Heart right ventricle (tissue), 16 donors: ENCODE measurements at regions not wholly inside any gene's neighbourhood (a gene's known extent, or its start where the extent isn't known, plus 50 kb on each side); places are given as distances from the start of the nearest gene placed in this dataset.

Source experiments
- ATAC-seq, 8 donors: fragments of 200-7000 bp; cut with Tn5 transposase; one replicate each; pipeline ENCODE4 v1.9.1; 2020; ENCODE audit warnings: mild to moderate bottlenecking in 8 of 8, moderate library complexity in 8 of 8, moderate number of reproducible peaks in 1 of 8
- DNase-seq, 2 donors: peaks; one replicate each; pipeline ENCODE4 v3.0.0-alpha.2; 2020
- H3K27ac ChIP-seq, 10 donors: fragments of 200-600 bp; sonication (generic) in 2 of 10; one replicate each; pipeline versions ENCODE4 v1.5.0 to v1.8.0; 2020 to 2022; ENCODE audit warnings: mild to moderate bottlenecking in 3 of 10
- H3K27me3 ChIP-seq, 7 donors: fragments of 200-600 bp; one replicate each; pipeline ENCODE4 v1.8.0; 2021 to 2022; ENCODE audit warnings: mild to moderate bottlenecking in 2 of 7
- H3K36me3 ChIP-seq, 9 donors: fragments of 200-600 bp; sonication (generic) in 1 of 9; one replicate each; pipeline versions ENCODE4 v1.5.0 to v1.8.0; 2020 to 2022; ENCODE audit warnings: mild to moderate bottlenecking in 2 of 9
- H3K4me1 ChIP-seq, 9 donors: fragments of 200-600 bp; sonication (generic) in 1 of 9; one replicate each; pipeline versions ENCODE4 v1.5.0 to v1.8.0; 2020 to 2022; ENCODE audit warnings: mild to moderate bottlenecking in 4 of 9
- H3K4me3 ChIP-seq, 10 donors: fragments of 200-600 bp; sonication (generic) in 2 of 10; one replicate each; pipeline versions ENCODE4 v1.5.0 to v1.8.0; 2020 to 2022; ENCODE audit warnings: mild to moderate bottlenecking in 7 of 10, moderate library complexity in 2 of 10
- H3K9me3 ChIP-seq, 11 donors: fragments of 200-600 bp in 10 of 11; sonication (generic) in 2 of 11; one replicate each; pipeline versions ENCODE4 v1.5.0 to v1.8.0; 2013 to 2022; ENCODE audit warnings: mild to moderate bottlenecking in 2 of 11, control low read depth in 1 of 11, moderate library complexity in 1 of 11
- WGBS, 2 donors: extraction: QIAGEN DNeasy Blood & Tissue Kit; methylation state at CpG; one replicate each; pipeline ENCODE4 v1.1.7; 2013; ENCODE audit warnings: inconsistent platforms in 1 of 2; 5-methylcytosine and 5-hydroxymethylcytosine counted together
- intact Hi-C, 10 donors: fragments of 100-400 bp; cut with DNase I; formaldehyde crosslinking; loops; one replicate each; pipeline versions ENCODE4 v1.11.1 to v1.14.2; 2022
- TF ChIP-seq, protein P1 (sequence below), 9 donors: fragments of 200-600 bp; sonication (generic) in 2 of 9; IDR thresholded peaks; one replicate each; pipeline versions ENCODE4 v1.5.0 to v1.8.0; 2021 to 2022; ENCODE audit warnings: antibody characterized with exemption in 9 of 9, mild to moderate bottlenecking in 5 of 9, moderate library complexity in 1 of 9
- donor health status: Arrhythmogenic right ventricular cardiomyopathy.
- donor health status: ischemic (EF 13 %, LVEDD 7.1; RV severe dilation, severe dysfunction).
- donor health status: healthy with polysubstance abuse.
- donor health status: DM: no; HTN: yes; CAD: no.
- donor health status: DM: no; HTN: no; CAD: no.
- donor health status: ischemic (EF 25% LVEDD 6.9; RV normal size, moderate dysfunction).
- donor health status: ischemic (EF 25% LVEDD 5.7; RV mildly dilated, moderate dysfunction).
- donor health status: healthy.
- donor health status: DM: yes; HTN: yes; CAD: no.
- donor health status: Ischemic cardiomyopathy.
- donor health status: ischemic (EF 35%, LVEDD 5.7; RV mildly dilated, moderate dysfunction).
- donor health status: nonischemic (EF 11% LVEDD 7.7; RV severe dilation, severe dysfunction).
- donor health status: DM: yes; HTN: yes; CAD: no.
- donor health status: PGD.
- donor health status: ischemic (EF 29% LVEDD 5.4; RV normal size, mild dysfunction).
- donor health status: nonischemic (EF 23%, LVEDD 6.1; RV moderate dilation, normal function).

DNA sequence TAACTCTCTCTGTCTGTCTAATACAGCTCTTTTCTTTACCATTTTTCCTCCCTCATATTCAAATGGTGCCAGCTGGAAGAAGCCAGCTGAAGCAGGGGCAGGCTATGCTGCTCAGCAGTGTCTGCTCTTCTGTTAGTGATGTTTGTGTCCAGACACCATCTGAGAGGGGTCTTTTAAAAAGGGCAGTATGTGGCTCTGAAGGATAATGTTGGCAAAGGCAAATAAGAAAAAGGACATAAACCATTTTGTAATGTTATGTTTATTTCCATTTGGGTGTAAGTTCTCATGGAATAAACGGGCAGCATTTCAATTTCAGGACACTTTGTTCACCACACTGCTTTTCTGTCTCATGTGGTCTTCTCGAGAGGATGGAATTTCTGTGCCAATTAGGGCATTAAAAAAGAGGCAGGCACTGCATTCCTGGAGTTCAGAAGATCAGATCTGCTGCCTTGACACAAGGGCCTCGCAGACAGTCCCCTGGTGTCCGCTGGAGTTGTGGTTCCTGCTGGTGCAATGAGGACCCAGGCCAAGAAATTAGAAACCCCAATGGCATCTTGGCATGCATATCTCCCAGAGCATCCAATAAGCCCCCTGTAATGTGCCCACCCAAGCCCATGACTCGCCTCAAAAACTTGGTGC lies 109.0 kb upstream of the ELMO1 start:
- Histone ChIP-seq H3K27ac (no peak overlapping the region), H3K4me1 (no peaks in the 10 kb centered on the region), H3K36me3 (no peaks in the 10 kb centered on the region), H3K9me3 (peaks cover 0 to 8% (median 0%) of the 10 kb centered on the region in 11 donors), H3K27me3 (peaks cover 0 to 4% (median 0%) of the 10 kb centered on the region in 7 donors), H3K4me3 (no peak overlapping the region)
- DNase-seq (no peak), ATAC-seq (no peak)
- TF ChIP-seq, protein P1, sequence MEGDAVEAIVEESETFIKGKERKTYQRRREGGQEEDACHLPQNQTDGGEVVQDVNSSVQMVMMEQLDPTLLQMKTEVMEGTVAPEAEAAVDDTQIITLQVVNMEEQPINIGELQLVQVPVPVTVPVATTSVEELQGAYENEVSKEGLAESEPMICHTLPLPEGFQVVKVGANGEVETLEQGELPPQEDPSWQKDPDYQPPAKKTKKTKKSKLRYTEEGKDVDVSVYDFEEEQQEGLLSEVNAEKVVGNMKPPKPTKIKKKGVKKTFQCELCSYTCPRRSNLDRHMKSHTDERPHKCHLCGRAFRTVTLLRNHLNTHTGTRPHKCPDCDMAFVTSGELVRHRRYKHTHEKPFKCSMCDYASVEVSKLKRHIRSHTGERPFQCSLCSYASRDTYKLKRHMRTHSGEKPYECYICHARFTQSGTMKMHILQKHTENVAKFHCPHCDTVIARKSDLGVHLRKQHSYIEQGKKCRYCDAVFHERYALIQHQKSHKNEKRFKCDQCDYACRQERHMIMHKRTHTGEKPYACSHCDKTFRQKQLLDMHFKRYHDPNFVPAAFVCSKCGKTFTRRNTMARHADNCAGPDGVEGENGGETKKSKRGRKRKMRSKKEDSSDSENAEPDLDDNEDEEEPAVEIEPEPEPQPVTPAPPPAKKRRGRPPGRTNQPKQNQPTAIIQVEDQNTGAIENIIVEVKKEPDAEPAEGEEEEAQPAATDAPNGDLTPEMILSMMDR (IDR thresholded peaks at IDR 0.05), result no peak
- 75 to 83% methylated on average over 5 of the region's 5 CpGs for WGBS, 2 donors
- intact Hi-C loops, result no loop called here

DNA sequence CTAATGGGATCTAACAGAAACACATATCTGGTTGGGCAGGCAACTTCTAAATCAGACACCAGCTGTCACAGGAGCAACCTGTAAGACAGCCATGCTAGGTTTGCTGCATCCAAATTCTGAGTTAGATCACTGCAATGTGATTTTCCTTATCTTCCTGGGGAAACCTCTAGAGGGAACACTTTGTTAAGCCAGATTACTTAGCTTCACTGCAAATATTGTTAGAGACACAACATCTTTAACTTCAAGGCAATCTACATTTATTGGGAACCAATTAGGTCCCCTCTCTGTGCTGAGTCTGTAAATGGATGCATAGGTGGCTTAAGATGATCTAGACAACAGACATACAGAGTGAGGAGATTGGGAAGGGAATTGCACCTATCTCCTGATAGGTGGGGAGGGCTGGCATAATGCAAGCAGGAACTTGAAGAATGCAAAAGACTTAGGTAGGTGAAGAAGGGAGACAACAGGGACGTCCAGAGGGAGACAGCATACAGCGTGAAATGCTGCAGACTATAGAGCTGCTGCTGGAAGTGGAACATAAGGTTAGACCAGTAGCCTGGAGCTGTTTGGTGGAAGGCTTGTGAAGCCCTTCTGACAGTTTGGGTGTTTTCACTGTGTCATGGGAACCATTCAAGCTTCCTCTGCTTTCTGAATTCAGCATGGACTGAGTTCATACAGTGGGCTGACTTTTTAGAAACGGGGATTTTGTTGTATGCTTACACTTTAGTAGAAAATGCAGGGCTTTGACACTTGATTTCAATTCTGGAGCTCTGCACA lies 109.8 kb upstream of the ELMO1 start:
- Histone ChIP-seq H3K9me3 (peaks cover 0 to 8% (median 0%) of the 10 kb centered on the region in 11 donors), H3K27me3 (peaks cover 0 to 4% (median 0%) of the 10 kb centered on the region in 7 donors), H3K27ac (no peak overlapping the region), H3K4me1 (no peaks in the 10 kb centered on the region), H3K4me3 (no peak overlapping the region), H3K36me3 (no peaks in the 10 kb centered on the region)
- intact Hi-C loops, result no loop called here
- no peak for ATAC-seq
- WGBS, 2 donors, result 67 to 72% methylated on average over 3 of the region's 3 CpGs
- DNase-seq, result no peak
- TF ChIP-seq, protein P1 (IDR thresholded peaks at IDR 0.05), result no peak

DNA sequence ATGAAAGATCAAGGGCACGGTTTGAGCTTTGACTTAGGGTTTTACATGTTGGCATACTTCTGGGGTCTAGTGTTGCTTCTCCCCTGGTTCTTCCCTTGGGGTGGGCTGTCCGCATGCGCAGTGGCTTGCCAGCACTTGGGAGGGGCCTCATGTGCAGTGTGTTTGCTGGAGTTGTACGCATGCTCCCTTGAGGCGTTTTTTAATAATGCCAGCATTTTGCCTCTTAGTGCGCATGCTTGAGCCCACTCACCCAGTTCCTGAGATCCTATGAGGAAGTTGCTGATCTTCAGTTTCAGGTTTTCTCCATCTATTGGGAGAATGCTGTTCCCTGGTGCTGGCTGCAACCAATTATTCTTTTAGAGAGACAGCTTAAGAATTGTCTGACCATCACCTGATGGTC lies 113.4 kb upstream of the GPR141 start:
- TF ChIP-seq, protein P1 (IDR thresholded peaks at IDR 0.05), result no peak
- DNase-seq (no peak), ATAC-seq (no peak)
- WGBS, 2 donors, result 95 to 96% methylated on average over 6 of the region's 6 CpGs
- Histone ChIP-seq H3K9me3 (peaks cover 0 to 4% (median 0%) of the 10 kb centered on the region in 11 donors), H3K36me3 (no peaks in the 10 kb centered on the region), H3K27me3 (no peaks in the 10 kb centered on the region), H3K27ac (no peak overlapping the region), H3K4me3 (no peak overlapping the region), H3K4me1 (peaks cover 0 to 3% (median 0%) of the 10 kb centered on the region in 9 donors)
- intact Hi-C loops, result no loop called here

DNA sequence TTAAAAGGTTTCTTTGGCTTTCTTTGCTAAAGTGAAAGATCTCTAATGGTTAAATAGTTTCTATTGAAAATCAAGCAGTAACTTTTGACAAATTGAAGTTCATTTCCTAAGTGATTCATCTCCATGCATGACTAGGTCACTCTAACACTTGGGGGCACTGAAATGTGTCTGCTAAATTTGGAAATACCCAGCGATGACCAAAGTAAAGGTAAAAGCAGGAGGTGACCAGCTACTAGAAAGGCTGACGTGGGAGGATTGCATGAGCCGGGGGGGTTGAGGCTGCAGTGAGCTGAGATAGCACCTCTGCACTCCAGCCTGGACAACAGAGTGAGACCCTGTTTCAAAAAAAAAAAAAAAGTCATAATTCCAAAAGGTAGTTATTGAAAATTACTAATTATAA lies 111.8 kb upstream of the GPR141 start:
- 66 to 82% methylated on average over 3 of the region's 3 CpGs for WGBS, 2 donors
- Histone ChIP-seq H3K9me3 (no peaks in the 10 kb centered on the region), H3K36me3 (no peaks in the 10 kb centered on the region), H3K4me1 (no peaks in the 10 kb centered on the region), H3K4me3 (no peak overlapping the region), H3K27me3 (no peaks in the 10 kb centered on the region), H3K27ac (no peak overlapping the region)
- DNase-seq, result no peak
- no peak for ATAC-seq
- TF ChIP-seq, protein P1 (IDR thresholded peaks at IDR 0.05), result no peak
- intact Hi-C loops, result no loop called here
